HEK293 (cell line): ENCODE measurements at regions not wholly inside any gene's neighbourhood (a gene's known extent, or its start where the extent isn't known, plus 50 kb on each side); places are given as distances from the start of the nearest gene placed in this dataset.

Source experiments
- ATF2 ChIP-seq: fragments of 450-650 bp; formaldehyde crosslinking; IDR thresholded peaks from 2 replicates; pipeline ENCODE4 v1.5.1; 2016; ENCODE audit warnings: missing biosample characterization, missing genetic modification characterization, low read depth
- CTCF ChIP-seq: fragments of 450-650 bp; formaldehyde crosslinking; IDR thresholded peaks from 2 replicates; pipeline ENCODE4 v1.5.1; 2016; ENCODE audit warnings: missing biosample characterization, missing genetic modification characterization
- KLF10 ChIP-seq: fragments of 450-650 bp; IDR thresholded peaks from 2 replicates; pipeline ENCODE4 v1.5.1; 2018; ENCODE audit warnings: missing biosample characterization, mild to moderate bottlenecking, missing genetic modification characterization
- MEIS1 ChIP-seq: sonication (generic); formaldehyde crosslinking; IDR thresholded peaks from 2 replicates; pipeline ENCODE4 v1.8.1; 2022; ENCODE audit warnings: missing genetic modification reagents, mild to moderate bottlenecking, borderline replicate concordance
- SALL2 ChIP-seq: fragments of 450-650 bp; formaldehyde crosslinking; IDR thresholded peaks from 2 replicates; pipeline ENCODE4 v1.5.0; 2017; ENCODE audit warnings: missing biosample characterization, mild to moderate bottlenecking, missing genetic modification characterization, borderline replicate concordance
- ZBTB21 ChIP-seq: fragments of 450-650 bp; formaldehyde crosslinking; IDR thresholded peaks from 2 replicates; pipeline ENCODE4 v1.5.1; 2017; ENCODE audit warnings: missing biosample characterization, missing genetic modification characterization
- ZBTB7A ChIP-seq: fragments of 450-650 bp; formaldehyde crosslinking; IDR thresholded peaks from 2 replicates; pipeline ENCODE4 v1.5.1; 2016; ENCODE audit warnings: low read depth, missing biosample characterization, missing genetic modification characterization
- ZNF157 ChIP-seq: fragments of 450-650 bp; formaldehyde crosslinking; IDR thresholded peaks from 2 replicates; pipeline ENCODE4 v1.5.1; 2016; ENCODE audit warnings: missing biosample characterization, missing genetic modification characterization
- ZNF214 ChIP-seq: fragments of 450-650 bp; formaldehyde crosslinking; IDR thresholded peaks from 2 replicates; pipeline ENCODE4 v1.5.1; 2017; ENCODE audit warnings: missing biosample characterization, mild to moderate bottlenecking, missing genetic modification characterization, borderline replicate concordance
- ZNF37A ChIP-seq: fragments of 450-650 bp; IDR thresholded peaks from 2 replicates; pipeline ENCODE4 v1.5.1; 2018; ENCODE audit warnings: missing biosample characterization, missing genetic modification characterization
- ZNF423 ChIP-seq: fragments of 450-650 bp; formaldehyde crosslinking; IDR thresholded peaks from 2 replicates; pipeline ENCODE4 v1.5.1; 2016; ENCODE audit warnings: missing biosample characterization, missing genetic modification characterization
- ZNF658 ChIP-seq: fragments of 450-650 bp; formaldehyde crosslinking; IDR thresholded peaks from 2 replicates; pipeline ENCODE4; 2016; ENCODE audit warnings: missing biosample characterization, missing genetic modification characterization
- ZNF768 ChIP-seq: fragments of 450-650 bp; formaldehyde crosslinking; IDR thresholded peaks from 2 replicates; pipeline ENCODE4 v1.5.1; 2018; ENCODE audit warnings: missing biosample characterization, mild to moderate bottlenecking, missing genetic modification characterization
- ZNF843 ChIP-seq: fragments of 450-650 bp; formaldehyde crosslinking; IDR thresholded peaks from 2 replicates; pipeline ENCODE4 v1.5.1; 2016; ENCODE audit warnings: missing biosample characterization, missing genetic modification characterization

- TF ChIP-seq CTCF (tag by site-specific recombination) (no peak), MEIS1 (no peak), ZNF37A (tag by site-specific recombination) (no peak), SALL2 (tag by site-specific recombination) (no peak), ZNF768 (tag by site-specific recombination) (no peak), ZNF658 (tag by site-specific recombination) (no peak), ZBTB7A (tag by site-specific recombination) (no peak), ZNF423 (tag by site-specific recombination) (no peak), ZNF843 (tag by site-specific recombination) (no peak), ZNF157 (no peak), ATF2 (tag by site-specific recombination) (no peak), ZNF214 (tag by site-specific recombination) (no peak), ZBTB21 (tag by site-specific recombination) (no peak), KLF10 (tag by site-specific recombination) (no peak)
Observed at GRCh38 chr10:106271237-106271636, 893.3 kb downstream of the SORCS1 start.
